ENCODE measurements at regions not wholly inside any gene's neighbourhood (a gene's known extent, or its start where the extent isn't known, plus 50 kb on each side); places are given as distances from the start of the nearest gene placed in this dataset.

- Histone ChIP-seq H3K4me1 (no peaks in the 10 kb centered on the region), H3K4me3 (ENCODE audit: low read depth, low read length) (no peak overlapping the region), H3K79me2 (no peaks in the 10 kb centered on the region), H3K36me3 (ENCODE audit: control insufficient read depth, insufficient read depth, low read length) (no peaks in the 10 kb centered on the region), H3K9me3 (ENCODE audit: control insufficient read depth, low read length) (no peaks in the 10 kb centered on the region), H3K27me3 (ENCODE audit: control insufficient read depth, insufficient read depth, low read length) (no peaks in the 10 kb centered on the region), H3K27ac (no peak overlapping the region), H3K9ac (no peak overlapping the region), H3K4me2 (ENCODE audit: low read length) (no peak overlapping the region), H2AFZ (no peak overlapping the region)
- TF ChIP-seq CTCF (IDR thresholded peaks at IDR 0.05): no peak
These were observed 568.6 kb upstream of the BOD1L1 start for GRCh38 chr4:14196131-14196530.

- H3K4me2 ChIP-seq (ENCODE audit: low read length): no peak overlapping the region
- H3K27me3 ChIP-seq (ENCODE audit: control insufficient read depth, insufficient read depth, low read length): no peaks in the 10 kb centered on the region
- no peaks in the 10 kb centered on the region for H3K9me3 ChIP-seq (ENCODE audit: control insufficient read depth, low read length)
- no peak overlapping the region for H2AFZ ChIP-seq
- no peak for TF ChIP-seq CTCF (IDR thresholded peaks at IDR 0.05)
- no peaks in the 10 kb centered on the region for H3K4me1 ChIP-seq
- H3K36me3 ChIP-seq (ENCODE audit: control insufficient read depth, insufficient read depth, low read length): peaks cover 2% of the 10 kb centered on the region
- no peak overlapping the region for H3K4me3 ChIP-seq (ENCODE audit: low read depth, low read length)
- no peaks in the 10 kb centered on the region for H3K79me2 ChIP-seq
- no peak overlapping the region for H3K27ac ChIP-seq
- H3K9ac ChIP-seq: no peak overlapping the region
These were observed 587.7 kb upstream of the BOD1L1 start for GRCh38 chr4:14215116-14215770.

DNA sequence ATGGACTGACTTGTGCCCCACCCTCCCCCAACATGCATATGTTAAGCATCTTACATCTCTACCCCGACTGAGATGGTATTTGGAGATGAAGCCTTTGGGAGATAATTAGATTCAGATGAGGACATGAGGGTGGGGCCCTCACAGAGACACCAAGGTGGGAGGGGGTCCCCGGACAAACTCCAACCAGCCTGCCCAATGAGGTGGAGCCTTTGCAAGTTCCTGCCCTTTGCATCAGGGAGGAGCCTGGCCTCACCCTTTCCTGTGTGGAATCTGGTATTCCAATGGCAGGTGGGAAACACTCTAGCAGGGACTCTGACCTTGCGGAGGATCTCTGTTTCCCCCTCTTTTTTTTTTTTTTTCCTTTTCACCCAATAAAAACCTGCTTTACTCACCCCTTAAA is 589.9 kb upstream of the BOD1L1 start:
- no peaks in the 10 kb centered on the region for H3K4me1 ChIP-seq
- no peak overlapping the region for H2AFZ ChIP-seq
- TF ChIP-seq CTCF (IDR thresholded peaks at IDR 0.05): no peak
- no peak overlapping the region for H3K4me2 ChIP-seq (ENCODE audit: low read length)
- H3K36me3 ChIP-seq (ENCODE audit: control insufficient read depth, insufficient read depth, low read length): peaks cover 2% of the 10 kb centered on the region
- H3K9me3 ChIP-seq (ENCODE audit: control insufficient read depth, low read length): no peaks in the 10 kb centered on the region
- no peak overlapping the region for H3K9ac ChIP-seq
- H3K4me3 ChIP-seq (ENCODE audit: low read depth, low read length): no peak overlapping the region
- H3K27ac ChIP-seq: no peak overlapping the region
- H3K79me2 ChIP-seq: no peaks in the 10 kb centered on the region
- H3K27me3 ChIP-seq (ENCODE audit: control insufficient read depth, insufficient read depth, low read length): no peaks in the 10 kb centered on the region

DNA sequence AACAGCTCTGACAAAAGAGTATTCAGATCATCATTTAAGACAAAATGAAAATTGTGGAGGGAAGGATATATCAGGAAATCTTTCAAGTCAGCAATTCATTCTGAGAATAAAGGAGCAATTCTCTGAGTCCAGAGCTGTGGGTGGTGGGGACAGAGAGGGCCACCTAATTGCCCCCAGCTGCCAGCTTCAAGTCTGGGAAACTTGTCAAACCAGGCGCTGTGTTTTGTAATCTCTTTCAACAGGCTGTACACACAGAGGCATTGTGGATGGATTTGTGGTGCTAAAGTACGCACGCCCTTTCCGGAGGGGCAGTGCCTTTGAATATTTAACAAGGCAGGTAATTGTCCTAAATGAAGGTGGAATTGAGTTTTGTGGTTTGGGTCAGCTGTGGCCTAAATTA is 591.1 kb upstream of the BOD1L1 start:
- Histone ChIP-seq H3K4me3 (ENCODE audit: low read depth, low read length) (no peak overlapping the region), H3K27ac (no peak overlapping the region), H3K9ac (no peak overlapping the region), H3K4me1 (no peaks in the 10 kb centered on the region), H3K9me3 (ENCODE audit: control insufficient read depth, low read length) (no peaks in the 10 kb centered on the region), H2AFZ (no peak overlapping the region), H3K36me3 (ENCODE audit: control insufficient read depth, insufficient read depth, low read length) (peaks cover 1% of the 10 kb centered on the region), H3K79me2 (no peaks in the 10 kb centered on the region), H3K27me3 (ENCODE audit: control insufficient read depth, insufficient read depth, low read length) (no peaks in the 10 kb centered on the region), H3K4me2 (ENCODE audit: low read length) (no peak overlapping the region)
- TF ChIP-seq CTCF (IDR thresholded peaks at IDR 0.05): no peak

DNA sequence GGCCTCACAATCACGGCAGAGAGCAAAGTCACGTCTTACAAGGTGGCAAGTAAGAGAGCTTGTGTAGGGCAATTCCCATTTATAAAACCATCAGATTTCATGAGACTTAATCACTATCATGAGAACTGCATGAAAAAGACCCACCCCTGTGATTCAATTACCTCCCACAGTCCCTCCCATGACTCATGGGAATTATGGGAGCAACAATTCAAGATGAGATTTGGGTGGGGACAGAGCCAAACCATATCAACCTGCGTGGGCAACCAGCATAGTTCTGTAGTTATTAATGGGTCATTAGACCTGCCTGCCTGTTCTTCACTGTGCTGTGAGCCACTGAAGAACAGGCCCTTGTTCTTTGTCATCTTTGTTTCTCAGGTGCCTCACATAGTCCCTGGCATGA is 593.7 kb upstream of the BOD1L1 start:
- TF ChIP-seq CTCF (IDR thresholded peaks at IDR 0.05): no peak
- no peaks in the 10 kb centered on the region for H3K27me3 ChIP-seq (ENCODE audit: control insufficient read depth, insufficient read depth, low read length)
- H3K27ac ChIP-seq: no peak overlapping the region
- H3K4me2 ChIP-seq (ENCODE audit: low read length): no peak overlapping the region
- no peaks in the 10 kb centered on the region for H3K79me2 ChIP-seq
- H3K36me3 ChIP-seq (ENCODE audit: control insufficient read depth, insufficient read depth, low read length): no peaks in the 10 kb centered on the region
- no peak overlapping the region for H3K4me3 ChIP-seq (ENCODE audit: low read depth, low read length)
- no peaks in the 10 kb centered on the region for H3K4me1 ChIP-seq
- H3K9me3 ChIP-seq (ENCODE audit: control insufficient read depth, low read length): no peaks in the 10 kb centered on the region
- H3K9ac ChIP-seq: no peak overlapping the region
- H2AFZ ChIP-seq: no peak overlapping the region
